Transverse colon (tissue), 3 donors: ENCODE measurements at regions not wholly inside any gene's neighbourhood (a gene's known extent, or its start where the extent isn't known, plus 50 kb on each side); places are given as distances from the start of the nearest gene placed in this dataset.

Source experiments
- EP300 ChIP-seq: sonication (generic); formaldehyde crosslinking; IDR thresholded peaks from one replicate; pipeline ENCODE4 v1.6.1; 2017; ENCODE audit warnings: antibody characterized with exemption, low read depth
- POLR2A ChIP-seq: fragments of 450-650 bp; IDR thresholded peaks from one replicate; pipeline ENCODE4 v1.6.1; 2016; ENCODE audit warnings: antibody characterized with exemption, mild to moderate bottlenecking, moderate library complexity
- TF ChIP-seq, protein P1 (sequence below), 5 experiments: fragments of 200-600 bp in 3 of 5; fragments of 450-650 bp in 2 of 5; sonication (generic) in 3 of 5; IDR thresholded peaks; 1 replicate in 2 of 5; 2 replicates in 3 of 5; pipeline ENCODE4 v1.5.1; 2016 to 2017; ENCODE audit warnings: antibody characterized with exemption in 5 of 5, inconsistent platforms in 3 of 5, mild to moderate bottlenecking in 2 of 5, moderate library complexity in 1 of 5

DNA sequence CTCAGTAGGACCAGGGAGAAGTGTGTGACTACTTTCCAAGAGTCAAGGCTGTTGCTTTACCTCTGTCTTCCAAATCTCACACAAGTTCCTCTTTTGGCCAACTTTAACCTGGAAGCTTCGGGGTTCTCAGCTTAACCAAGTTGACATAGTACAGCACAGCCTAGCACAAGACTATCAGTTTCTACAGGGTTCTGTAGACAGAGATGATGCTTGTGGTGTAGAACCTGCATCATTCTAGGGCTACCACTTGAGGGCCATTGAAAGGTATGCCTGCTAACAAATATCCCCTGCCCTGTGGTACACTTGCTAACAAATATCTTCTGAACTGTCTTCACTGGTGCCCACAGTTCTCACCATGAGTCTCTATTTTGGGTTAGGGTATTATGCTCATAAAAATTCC lies 62.0 kb upstream of the MAP3K7 start:
- TF ChIP-seq POLR2A (no peak), EP300 (no peak)
- TF ChIP-seq, protein P1, sequence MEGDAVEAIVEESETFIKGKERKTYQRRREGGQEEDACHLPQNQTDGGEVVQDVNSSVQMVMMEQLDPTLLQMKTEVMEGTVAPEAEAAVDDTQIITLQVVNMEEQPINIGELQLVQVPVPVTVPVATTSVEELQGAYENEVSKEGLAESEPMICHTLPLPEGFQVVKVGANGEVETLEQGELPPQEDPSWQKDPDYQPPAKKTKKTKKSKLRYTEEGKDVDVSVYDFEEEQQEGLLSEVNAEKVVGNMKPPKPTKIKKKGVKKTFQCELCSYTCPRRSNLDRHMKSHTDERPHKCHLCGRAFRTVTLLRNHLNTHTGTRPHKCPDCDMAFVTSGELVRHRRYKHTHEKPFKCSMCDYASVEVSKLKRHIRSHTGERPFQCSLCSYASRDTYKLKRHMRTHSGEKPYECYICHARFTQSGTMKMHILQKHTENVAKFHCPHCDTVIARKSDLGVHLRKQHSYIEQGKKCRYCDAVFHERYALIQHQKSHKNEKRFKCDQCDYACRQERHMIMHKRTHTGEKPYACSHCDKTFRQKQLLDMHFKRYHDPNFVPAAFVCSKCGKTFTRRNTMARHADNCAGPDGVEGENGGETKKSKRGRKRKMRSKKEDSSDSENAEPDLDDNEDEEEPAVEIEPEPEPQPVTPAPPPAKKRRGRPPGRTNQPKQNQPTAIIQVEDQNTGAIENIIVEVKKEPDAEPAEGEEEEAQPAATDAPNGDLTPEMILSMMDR (IDR thresholded peaks at IDR 0.05) = no peak
